Neutrophil (primary cell): ENCODE measurements at regions not wholly inside any gene's neighbourhood (a gene's known extent, or its start where the extent isn't known, plus 50 kb on each side); places are given as distances from the start of the nearest gene placed in this dataset.

Source experiments
- H3K27ac ChIP-seq: fragments of 200-600 bp; sonication (generic); 2 replicates; pipeline ENCODE4 v1.5.1; 2016; ENCODE audit warnings: mild to moderate bottlenecking, moderate library complexity
- H3K27me3 ChIP-seq: fragments of 200-600 bp; sonication (generic); 2 replicates; pipeline ENCODE4 v1.6.0; 2016; ENCODE audit warnings: mild to moderate bottlenecking
- H3K36me3 ChIP-seq: fragments of 200-600 bp; sonication (generic); 2 replicates; pipeline ENCODE4 v1.5.1; 2017
- H3K4me1 ChIP-seq, 2 experiments: fragments of 200-600 bp in 1 of 2; sonication (generic) in 1 of 2; 1 replicate in 1 of 2; 2 replicates in 1 of 2; pipeline versions ENCODE4 v1.5.1 to v1.6.1; 2013 to 2016; ENCODE audit warnings: low read depth in 1 of 2, low read length in 1 of 2, mild to moderate bottlenecking in 1 of 2, moderate library complexity in 1 of 2; ENCODE audit not compliant: control insufficient read depth in 1 of 2, insufficient read depth in 1 of 2
- H3K4me3 ChIP-seq, 2 experiments: fragments of 200-600 bp in 1 of 2; sonication (generic) in 1 of 2; 1 replicate in 1 of 2; 2 replicates in 1 of 2; pipeline ENCODE4 v1.5.1; 2013 to 2016; ENCODE audit warnings: low read depth in 1 of 2, low read length in 1 of 2, mild to moderate bottlenecking in 1 of 2, moderate library complexity in 1 of 2
- H3K9me3 ChIP-seq: fragments of 200-600 bp; sonication (generic); 2 replicates; pipeline ENCODE4 v1.5.1; 2016
- CTCF ChIP-seq: fragments of 200-600 bp; sonication (generic); IDR thresholded peaks from 2 replicates; pipeline ENCODE4 v1.5.1; 2016; ENCODE audit warnings: antibody characterized with exemption

GRCh38 chr11:45037434-45038005 lies 86.8 kb upstream of the TP53I11 start:
- no peak overlapping the region for H3K4me3 ChIP-seq
- H3K27ac ChIP-seq, result no peak overlapping the region
- H3K4me1 ChIP-seq, result peaks cover under 1 to 1% of the 10 kb centered on the region in 2 experiments
- H3K9me3 ChIP-seq, result no peaks in the 10 kb centered on the region
- TF ChIP-seq CTCF, result no peak
- H3K27me3 ChIP-seq, result peaks cover 1% of the 10 kb centered on the region
- no peaks in the 10 kb centered on the region for H3K36me3 ChIP-seq

GRCh38 chr11:45038923-45039322 lies 88.2 kb upstream of the TP53I11 start:
- H3K27me3 ChIP-seq, result peaks cover 8% of the 10 kb centered on the region
- no peaks in the 10 kb centered on the region for H3K36me3 ChIP-seq
- H3K27ac ChIP-seq, result no peak overlapping the region
- no peak overlapping the region for H3K4me3 ChIP-seq
- H3K9me3 ChIP-seq, result no peaks in the 10 kb centered on the region
- TF ChIP-seq CTCF, result no peak
- H3K4me1 ChIP-seq, result no peaks in the 10 kb centered on the region

GRCh38 chr11:45041596-45041995 lies 90.9 kb upstream of the TP53I11 start:
- TF ChIP-seq CTCF, result no peak
- Histone ChIP-seq H3K27me3 (peaks cover 8% of the 10 kb centered on the region), H3K9me3 (no peaks in the 10 kb centered on the region), H3K27ac (no peak overlapping the region), H3K36me3 (no peaks in the 10 kb centered on the region), H3K4me1 (peaks cover 20 to 26% of the 10 kb centered on the region in 2 experiments), H3K4me3 (no peak overlapping the region)

GRCh38 chr11:45042560-45042959 lies 91.9 kb upstream of the TP53I11 start:
- Histone ChIP-seq H3K36me3 (no peaks in the 10 kb centered on the region), H3K27ac (no peak overlapping the region), H3K4me3 (no peak overlapping the region), H3K27me3 (peaks cover 8% of the 10 kb centered on the region), H3K9me3 (no peaks in the 10 kb centered on the region), H3K4me1 (peaks cover 27 to 36% of the 10 kb centered on the region in 2 experiments)
- TF ChIP-seq CTCF, result no peak

GRCh38 chr11:45043755-45044475 lies 93.2 kb upstream of the TP53I11 start:
- Histone ChIP-seq H3K27me3 (peaks cover 8% of the 10 kb centered on the region), H3K27ac (peak overlapping the region; percentile 96), H3K4me1 (peaks cover 38 to 48% of the 10 kb centered on the region in 2 experiments), H3K36me3 (no peaks in the 10 kb centered on the region), H3K9me3 (no peaks in the 10 kb centered on the region), H3K4me3 (no peak overlapping the region)
- TF ChIP-seq CTCF, result no peak
